K562 (cell line): ENCODE measurements at regions not wholly inside any gene's neighbourhood (a gene's known extent, or its start where the extent isn't known, plus 50 kb on each side); places are given as distances from the start of the nearest gene placed in this dataset.
A peak's percentile ranks its signal among the peaks of the same experiment; 100 is the strongest.

Source experiments
- ARNT ChIP-seq, 2 experiments: fragments of 450-650 bp; IDR thresholded peaks; 2 replicates each; pipeline ENCODE4 v1.6.1; 2016; ENCODE audit warnings: mild to moderate bottlenecking in 1 of 2
- CCAR2 ChIP-seq: fragments of 200-400 bp; formaldehyde crosslinking; IDR thresholded peaks from 2 replicates; pipeline ENCODE4 v1.6.1; 2017; ENCODE audit warnings: mild to moderate bottlenecking, low read depth, low read length
- FOXA3 ChIP-seq, 2 experiments: fragments of 450-650 bp in 1 of 2; sonication (generic) in 1 of 2; formaldehyde crosslinking; IDR thresholded peaks in 1 of 2; conservative IDR thresholded peaks in 1 of 2; 2 replicates each; pipeline versions ENCODE4 v1.4.0 to v1.8.0; 2020 to 2022; ENCODE audit warnings: mild to moderate bottlenecking in 2 of 2, missing genetic modification reagents in 1 of 2
- MECOM ChIP-seq: fragments of 250-450 bp; sonication (Bioruptor Pico); IDR thresholded peaks from 2 replicates; pipeline ENCODE4 v1.8.0; 2022; ENCODE audit warnings: inconsistent platforms
- NR4A1 ChIP-seq, 2 experiments: fragments of 250-450 bp in 1 of 2; fragments of 450-650 bp in 1 of 2; sonication (Bioruptor Pico) in 1 of 2; IDR thresholded peaks; 2 replicates each; pipeline versions ENCODE4 v1.4.0 to v1.6.1; 2016 to 2020; ENCODE audit warnings: mild to moderate bottlenecking in 2 of 2, missing compliant biosample characterization in 1 of 2, missing genetic modification characterization in 1 of 2, moderate library complexity in 1 of 2
- PHF8 ChIP-seq: fragments of 200-600 bp; sonication (generic); IDR thresholded peaks from 2 replicates; pipeline ENCODE4 v1.6.1; 2012; ENCODE audit warnings: mixed run types, mild to moderate bottlenecking, inconsistent platforms, low read length, moderate library complexity, borderline replicate concordance
- RBM34 ChIP-seq: fragments of 200-400 bp; formaldehyde crosslinking; IDR thresholded peaks from 2 replicates; pipeline ENCODE4 v1.6.1; 2018; ENCODE audit warnings: low read length, borderline replicate concordance; ENCODE audit not compliant: insufficient read depth
- SRSF9 ChIP-seq: fragments of 200-400 bp; formaldehyde crosslinking; IDR thresholded peaks from 2 replicates; pipeline ENCODE4 v1.6.1; 2017; ENCODE audit warnings: low read depth, low read length, borderline replicate concordance
- ZNF134 ChIP-seq: fragments of 250-450 bp; sonication (Bioruptor Pico); conservative IDR thresholded peaks from 2 replicates; pipeline ENCODE4 v1.4.0; 2020
- ZNF224 ChIP-seq: sonication (generic); formaldehyde crosslinking; IDR thresholded peaks from 2 replicates; pipeline ENCODE4 v1.8.0; 2022; ENCODE audit warnings: mild to moderate bottlenecking, missing genetic modification reagents
- ZNF583 ChIP-seq: fragments of 250-450 bp; sonication (Bioruptor Pico); IDR thresholded peaks from 2 replicates; pipeline ENCODE4 v1.4.0; 2020
- ZSCAN29 ChIP-seq: fragments of 450-650 bp; IDR thresholded peaks from 2 replicates; pipeline ENCODE4 v1.6.1; 2017
- TF ChIP-seq, protein P1 (sequence below): fragments of 250-450 bp; sonication (Bioruptor Pico); IDR thresholded peaks from 2 replicates; pipeline ENCODE4 v1.8.0; 2021; ENCODE audit warnings: moderate library complexity, mild to moderate bottlenecking, inconsistent platforms
- TF ChIP-seq, protein P2 (sequence below): fragments of 450-650 bp; formaldehyde crosslinking; IDR thresholded peaks from 2 replicates; pipeline ENCODE4 v1.4.0; 2020; ENCODE audit warnings: mild to moderate bottlenecking, moderate library complexity
- TF ChIP-seq, protein P3 (sequence below): fragments of 450-650 bp; formaldehyde crosslinking; IDR thresholded peaks from 2 replicates; pipeline ENCODE4 v1.4.0; 2020; ENCODE audit warnings: mild to moderate bottlenecking, moderate library complexity
- TF ChIP-seq, protein P4 (sequence below): sonication (generic); formaldehyde crosslinking; IDR thresholded peaks from 2 replicates; pipeline ENCODE4 v1.8.0; 2022; ENCODE audit warnings: mild to moderate bottlenecking, missing genetic modification reagents, borderline replicate concordance
- TF ChIP-seq, protein P5 (sequence below): fragments of 250-450 bp; sonication (Bioruptor Pico); IDR thresholded peaks from 2 replicates; pipeline ENCODE4 v1.9.0; 2021; ENCODE audit warnings: mild to moderate bottlenecking, inconsistent platforms
- TF ChIP-seq, protein P6 (sequence below): fragments of 450-650 bp; formaldehyde crosslinking; IDR thresholded peaks from 2 replicates; pipeline ENCODE4 v1.4.0; 2022; ENCODE audit warnings: mild to moderate bottlenecking, moderate library complexity

DNA sequence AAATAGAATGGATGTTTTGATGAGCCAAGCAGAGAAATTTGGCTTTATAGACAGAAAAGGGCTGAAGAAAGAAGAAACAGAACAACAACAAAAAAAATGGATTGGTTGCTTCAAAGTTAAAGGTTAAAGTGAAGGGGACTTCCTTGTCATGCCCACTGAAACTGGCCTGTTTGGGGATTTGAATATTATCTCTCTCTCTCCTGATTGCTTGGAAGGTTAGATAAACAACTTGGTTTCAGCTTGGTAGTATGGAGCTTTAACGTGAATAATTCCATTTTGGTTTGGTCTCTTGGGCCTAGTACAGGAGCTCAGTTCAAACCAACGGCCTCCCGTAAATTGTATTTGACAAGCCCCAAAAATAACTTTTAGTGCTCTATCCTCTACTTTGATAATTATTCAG, 70.8 kb upstream of the MBNL1 start (continued):
- TF ChIP-seq, protein P1, sequence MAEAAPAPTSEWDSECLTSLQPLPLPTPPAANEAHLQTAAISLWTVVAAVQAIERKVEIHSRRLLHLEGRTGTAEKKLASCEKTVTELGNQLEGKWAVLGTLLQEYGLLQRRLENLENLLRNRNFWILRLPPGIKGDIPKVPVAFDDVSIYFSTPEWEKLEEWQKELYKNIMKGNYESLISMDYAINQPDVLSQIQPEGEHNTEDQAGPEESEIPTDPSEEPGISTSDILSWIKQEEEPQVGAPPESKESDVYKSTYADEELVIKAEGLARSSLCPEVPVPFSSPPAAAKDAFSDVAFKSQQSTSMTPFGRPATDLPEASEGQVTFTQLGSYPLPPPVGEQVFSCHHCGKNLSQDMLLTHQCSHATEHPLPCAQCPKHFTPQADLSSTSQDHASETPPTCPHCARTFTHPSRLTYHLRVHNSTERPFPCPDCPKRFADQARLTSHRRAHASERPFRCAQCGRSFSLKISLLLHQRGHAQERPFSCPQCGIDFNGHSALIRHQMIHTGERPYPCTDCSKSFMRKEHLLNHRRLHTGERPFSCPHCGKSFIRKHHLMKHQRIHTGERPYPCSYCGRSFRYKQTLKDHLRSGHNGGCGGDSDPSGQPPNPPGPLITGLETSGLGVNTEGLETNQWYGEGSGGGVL (CRISPR knock-in tag): no peak
- TF ChIP-seq ZNF224 (CRISPR knock-in tag) (no peak), ZSCAN29 (no peak), RBM34 (no peak), NR4A1 (CRISPR knock-in tag; IDR thresholded peaks at IDR 0.05) (no peak), NR4A1 (tag; IDR thresholded peaks at IDR 0.05) (peak; percentile 78), PHF8 (no peak), MECOM (CRISPR knock-in tag) (peak; percentile 35; the same call in 1 of the 2 replicates), FOXA3 (CRISPR knock-in tag; conservative IDR thresholded peaks at IDR 0.05 in 1 of 2, IDR thresholded peaks at IDR 0.05 in 1 of 2) (peak in 1 of 2 experiments; percentile 47; a peak in 1 of 4 replicates), ZNF583 (0 out of 2 replicates have a peak, but pooled peaks have one; percentile 66), SRSF9 (no peak), ARNT (IDR thresholded peaks at IDR 0.05) (no peak), CCAR2 (no peak), ZNF134 (no peak)
- TF ChIP-seq, protein P2, sequence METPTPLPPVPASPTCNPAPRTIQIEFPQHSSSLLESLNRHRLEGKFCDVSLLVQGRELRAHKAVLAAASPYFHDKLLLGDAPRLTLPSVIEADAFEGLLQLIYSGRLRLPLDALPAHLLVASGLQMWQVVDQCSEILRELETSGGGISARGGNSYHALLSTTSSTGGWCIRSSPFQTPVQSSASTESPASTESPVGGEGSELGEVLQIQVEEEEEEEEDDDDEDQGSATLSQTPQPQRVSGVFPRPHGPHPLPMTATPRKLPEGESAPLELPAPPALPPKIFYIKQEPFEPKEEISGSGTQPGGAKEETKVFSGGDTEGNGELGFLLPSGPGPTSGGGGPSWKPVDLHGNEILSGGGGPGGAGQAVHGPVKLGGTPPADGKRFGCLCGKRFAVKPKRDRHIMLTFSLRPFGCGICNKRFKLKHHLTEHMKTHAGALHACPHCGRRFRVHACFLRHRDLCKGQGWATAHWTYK: no peak
- TF ChIP-seq, protein P3, sequence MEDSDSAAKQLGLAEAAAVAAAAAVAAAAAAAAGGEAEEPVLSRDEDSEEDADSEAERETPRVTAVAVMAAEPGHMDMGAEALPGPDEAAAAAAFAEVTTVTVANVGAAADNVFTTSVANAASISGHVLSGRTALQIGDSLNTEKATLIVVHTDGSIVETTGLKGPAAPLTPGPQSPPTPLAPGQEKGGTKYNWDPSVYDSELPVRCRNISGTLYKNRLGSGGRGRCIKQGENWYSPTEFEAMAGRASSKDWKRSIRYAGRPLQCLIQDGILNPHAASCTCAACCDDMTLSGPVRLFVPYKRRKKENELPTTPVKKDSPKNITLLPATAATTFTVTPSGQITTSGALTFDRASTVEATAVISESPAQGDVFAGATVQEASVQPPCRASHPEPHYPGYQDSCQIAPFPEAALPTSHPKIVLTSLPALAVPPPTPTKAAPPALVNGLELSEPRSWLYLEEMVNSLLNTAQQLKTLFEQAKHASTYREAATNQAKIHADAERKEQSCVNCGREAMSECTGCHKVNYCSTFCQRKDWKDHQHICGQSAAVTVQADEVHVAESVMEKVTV (CRISPR knock-in tag): no peak
- TF ChIP-seq, protein P4, sequence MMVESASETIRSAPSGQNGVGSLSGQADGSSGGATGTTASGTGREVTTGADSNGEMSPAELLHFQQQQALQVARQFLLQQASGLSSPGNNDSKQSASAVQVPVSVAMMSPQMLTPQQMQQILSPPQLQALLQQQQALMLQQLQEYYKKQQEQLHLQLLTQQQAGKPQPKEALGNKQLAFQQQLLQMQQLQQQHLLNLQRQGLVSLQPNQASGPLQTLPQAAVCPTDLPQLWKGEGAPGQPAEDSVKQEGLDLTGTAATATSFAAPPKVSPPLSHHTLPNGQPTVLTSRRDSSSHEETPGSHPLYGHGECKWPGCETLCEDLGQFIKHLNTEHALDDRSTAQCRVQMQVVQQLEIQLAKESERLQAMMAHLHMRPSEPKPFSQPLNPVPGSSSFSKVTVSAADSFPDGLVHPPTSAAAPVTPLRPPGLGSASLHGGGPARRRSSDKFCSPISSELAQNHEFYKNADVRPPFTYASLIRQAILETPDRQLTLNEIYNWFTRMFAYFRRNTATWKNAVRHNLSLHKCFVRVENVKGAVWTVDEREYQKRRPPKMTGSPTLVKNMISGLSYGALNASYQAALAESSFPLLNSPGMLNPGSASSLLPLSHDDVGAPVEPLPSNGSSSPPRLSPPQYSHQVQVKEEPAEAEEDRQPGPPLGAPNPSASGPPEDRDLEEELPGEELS (CRISPR knock-in tag): no peak
- TF ChIP-seq, protein P5, sequence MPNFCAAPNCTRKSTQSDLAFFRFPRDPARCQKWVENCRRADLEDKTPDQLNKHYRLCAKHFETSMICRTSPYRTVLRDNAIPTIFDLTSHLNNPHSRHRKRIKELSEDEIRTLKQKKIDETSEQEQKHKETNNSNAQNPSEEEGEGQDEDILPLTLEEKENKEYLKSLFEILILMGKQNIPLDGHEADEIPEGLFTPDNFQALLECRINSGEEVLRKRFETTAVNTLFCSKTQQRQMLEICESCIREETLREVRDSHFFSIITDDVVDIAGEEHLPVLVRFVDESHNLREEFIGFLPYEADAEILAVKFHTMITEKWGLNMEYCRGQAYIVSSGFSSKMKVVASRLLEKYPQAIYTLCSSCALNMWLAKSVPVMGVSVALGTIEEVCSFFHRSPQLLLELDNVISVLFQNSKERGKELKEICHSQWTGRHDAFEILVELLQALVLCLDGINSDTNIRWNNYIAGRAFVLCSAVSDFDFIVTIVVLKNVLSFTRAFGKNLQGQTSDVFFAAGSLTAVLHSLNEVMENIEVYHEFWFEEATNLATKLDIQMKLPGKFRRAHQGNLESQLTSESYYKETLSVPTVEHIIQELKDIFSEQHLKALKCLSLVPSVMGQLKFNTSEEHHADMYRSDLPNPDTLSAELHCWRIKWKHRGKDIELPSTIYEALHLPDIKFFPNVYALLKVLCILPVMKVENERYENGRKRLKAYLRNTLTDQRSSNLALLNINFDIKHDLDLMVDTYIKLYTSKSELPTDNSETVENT (CRISPR knock-in tag): no peak
- TF ChIP-seq, protein P6, sequence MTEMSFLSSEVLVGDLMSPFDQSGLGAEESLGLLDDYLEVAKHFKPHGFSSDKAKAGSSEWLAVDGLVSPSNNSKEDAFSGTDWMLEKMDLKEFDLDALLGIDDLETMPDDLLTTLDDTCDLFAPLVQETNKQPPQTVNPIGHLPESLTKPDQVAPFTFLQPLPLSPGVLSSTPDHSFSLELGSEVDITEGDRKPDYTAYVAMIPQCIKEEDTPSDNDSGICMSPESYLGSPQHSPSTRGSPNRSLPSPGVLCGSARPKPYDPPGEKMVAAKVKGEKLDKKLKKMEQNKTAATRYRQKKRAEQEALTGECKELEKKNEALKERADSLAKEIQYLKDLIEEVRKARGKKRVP (CRISPR knock-in tag): peak; percentile 54; the same call in 1 of the 2 replicates
